Activated T-helper 2 cell treated with anti-CD3 and anti-CD28 coated beads, Interferon-gamma antibody, Interleukin-2, Interleukin-4, amounts not matched to agents 10 μg/mL and 5 μg/mL and 100 μg/mL, durations not matched to agents 14 hours and 24 hours and 36 hours (primary cell): ENCODE measurements at regions not wholly inside any gene's neighbourhood (a gene's known extent, or its start where the extent isn't known, plus 50 kb on each side); places are given as distances from the start of the nearest gene placed in this dataset.

Experiments used
- DNase-seq: peaks from one replicate; pipeline ENCODE4 v3.0.0; 2021; ENCODE audit warnings: low spot score
- H3K27ac Mint-ChIP-seq: one replicate; pipeline ENCODE4 v1.8.0; 2021; ENCODE audit warnings: mixed read lengths
- H3K27me3 Mint-ChIP-seq: one replicate; pipeline ENCODE4 v1.8.0; 2021; ENCODE audit warnings: low read depth, mixed read lengths
- H3K36me3 Mint-ChIP-seq: one replicate; pipeline ENCODE4 v1.8.0; 2021; ENCODE audit warnings: low read depth, mixed read lengths
- H3K4me1 Mint-ChIP-seq: one replicate; pipeline ENCODE4 v1.8.0; 2021; ENCODE audit warnings: low read depth, mixed read lengths
- H3K4me3 Mint-ChIP-seq: one replicate; pipeline ENCODE4 v1.8.0; 2021; ENCODE audit warnings: low read depth, mild to moderate bottlenecking, moderate library complexity, mixed read lengths
- H3K9me3 Mint-ChIP-seq: one replicate; pipeline ENCODE4 v1.8.0; 2021; ENCODE audit warnings: mixed read lengths
- intact Hi-C: fragments of 100-400 bp; cut with micrococcal nuclease; formaldehyde crosslinking; loops from one replicate; pipeline ENCODE4 v1.15.1; 2023

GRCh38 chr5:104266161-104266560 lies 703.6 kb upstream of the NUDT12 start:
- no peaks in the 10 kb centered on the region for H3K4me1 Mint-ChIP-seq
- H3K4me3 Mint-ChIP-seq = no peak overlapping the region
- peaks cover 7% of the 10 kb centered on the region for H3K9me3 Mint-ChIP-seq
- no peak for DNase-seq
- no peaks in the 10 kb centered on the region for H3K36me3 Mint-ChIP-seq
- intact Hi-C loops = no loop called here
- H3K27ac Mint-ChIP-seq = no peak overlapping the region
- no peaks in the 10 kb centered on the region for H3K27me3 Mint-ChIP-seq

- H3K4me1 Mint-ChIP-seq = no peaks in the 10 kb centered on the region
Measured at GRCh38 chr5:104265531-104266140, 703.0 kb upstream of the NUDT12 start.

GRCh38 chr5:104247260-104247659 lies 684.7 kb upstream of the NUDT12 start:
- H3K4me1 Mint-ChIP-seq = no peaks in the 10 kb centered on the region
- H3K9me3 Mint-ChIP-seq = peaks cover 17% of the 10 kb centered on the region
- H3K27ac Mint-ChIP-seq = no peak overlapping the region
- DNase-seq = no peak
- intact Hi-C loops = no loop called here
- no peaks in the 10 kb centered on the region for H3K36me3 Mint-ChIP-seq
- no peaks in the 10 kb centered on the region for H3K27me3 Mint-ChIP-seq
- H3K4me3 Mint-ChIP-seq = no peak overlapping the region

More at GRCh38 chr5:104265531-104266140, 703.0 kb upstream of the NUDT12 start:
- Mint-ChIP-seq H3K27ac (no peak overlapping the region), H3K27me3 (no peaks in the 10 kb centered on the region), H3K9me3 (peaks cover 7% of the 10 kb centered on the region), H3K36me3 (no peaks in the 10 kb centered on the region), H3K4me3 (no peak overlapping the region)
- no peak for DNase-seq
- intact Hi-C loops = no loop called here

GRCh38 chr5:104241046-104241445 lies 678.5 kb upstream of the NUDT12 start:
- no peak for DNase-seq
- H3K27me3 Mint-ChIP-seq = no peaks in the 10 kb centered on the region
- peaks cover 3% of the 10 kb centered on the region for H3K9me3 Mint-ChIP-seq
- H3K27ac Mint-ChIP-seq = no peak overlapping the region
- H3K4me1 Mint-ChIP-seq = no peaks in the 10 kb centered on the region
- no peaks in the 10 kb centered on the region for H3K36me3 Mint-ChIP-seq
- intact Hi-C loops = no loop called here
- H3K4me3 Mint-ChIP-seq = no peak overlapping the region

GRCh38 chr5:104237586-104237985 lies 675.0 kb upstream of the NUDT12 start:
- DNase-seq = no peak
- Mint-ChIP-seq H3K4me3 (no peak overlapping the region), H3K27me3 (no peaks in the 10 kb centered on the region), H3K4me1 (no peaks in the 10 kb centered on the region), H3K27ac (no peak overlapping the region), H3K36me3 (no peaks in the 10 kb centered on the region), H3K9me3 (peaks cover under 1% of the 10 kb centered on the region)
- intact Hi-C loops = no loop called here

GRCh38 chr5:104223885-104224773 lies 661.5 kb upstream of the NUDT12 start:
- no peak for DNase-seq
- intact Hi-C loops = no loop called here
- Mint-ChIP-seq H3K27me3 (no peaks in the 10 kb centered on the region), H3K4me1 (no peaks in the 10 kb centered on the region), H3K36me3 (no peaks in the 10 kb centered on the region), H3K9me3 (peaks cover 4% of the 10 kb centered on the region), H3K4me3 (no peak overlapping the region), H3K27ac (no peak overlapping the region)

GRCh38 chr5:104218200-104218599 lies 655.6 kb upstream of the NUDT12 start:
- Mint-ChIP-seq H3K4me3 (no peak overlapping the region), H3K4me1 (no peaks in the 10 kb centered on the region), H3K27me3 (no peaks in the 10 kb centered on the region), H3K9me3 (no peaks in the 10 kb centered on the region), H3K36me3 (no peaks in the 10 kb centered on the region), H3K27ac (no peak overlapping the region)
- no peak for DNase-seq
- intact Hi-C loops = no loop called here

GRCh38 chr5:104213216-104213615 lies 650.6 kb upstream of the NUDT12 start:
- Mint-ChIP-seq H3K36me3 (no peaks in the 10 kb centered on the region), H3K27ac (no peak overlapping the region), H3K4me1 (no peaks in the 10 kb centered on the region), H3K9me3 (no peaks in the 10 kb centered on the region), H3K27me3 (no peaks in the 10 kb centered on the region), H3K4me3 (no peak overlapping the region)
- DNase-seq = no peak
- intact Hi-C loops = no loop called here

GRCh38 chr5:104199771-104200170 lies 637.2 kb upstream of the NUDT12 start:
- Mint-ChIP-seq H3K4me3 (no peak overlapping the region), H3K9me3 (peaks cover 6% of the 10 kb centered on the region), H3K4me1 (no peaks in the 10 kb centered on the region), H3K27me3 (no peaks in the 10 kb centered on the region), H3K27ac (no peak overlapping the region), H3K36me3 (no peaks in the 10 kb centered on the region)
- intact Hi-C loops = no loop called here
- DNase-seq = no peak

- intact Hi-C loops = no loop called here
- Mint-ChIP-seq H3K4me1 (no peaks in the 10 kb centered on the region), H3K36me3 (no peaks in the 10 kb centered on the region), H3K4me3 (no peak overlapping the region), H3K27ac (no peak overlapping the region), H3K27me3 (no peaks in the 10 kb centered on the region), H3K9me3 (peaks cover 6% of the 10 kb centered on the region)
- DNase-seq = no peak
Measured at GRCh38 chr5:104198156-104198555, 635.6 kb upstream of the NUDT12 start.

- Mint-ChIP-seq H3K4me3 (no peak overlapping the region), H3K27me3 (no peaks in the 10 kb centered on the region), H3K27ac (no peak overlapping the region), H3K9me3 (peaks cover 20% of the 10 kb centered on the region), H3K4me1 (no peaks in the 10 kb centered on the region), H3K36me3 (no peaks in the 10 kb centered on the region)
- no peak for DNase-seq
- intact Hi-C loops = no loop called here
Measured at GRCh38 chr5:104189909-104190308, 627.3 kb upstream of the NUDT12 start.

GRCh38 chr5:104189031-104189430 lies 626.4 kb upstream of the NUDT12 start:
- Mint-ChIP-seq H3K9me3 (peaks cover 20% of the 10 kb centered on the region), H3K36me3 (no peaks in the 10 kb centered on the region), H3K4me3 (no peak overlapping the region), H3K27me3 (no peaks in the 10 kb centered on the region), H3K27ac (no peak overlapping the region), H3K4me1 (no peaks in the 10 kb centered on the region)
- intact Hi-C loops = no loop called here
- no peak for DNase-seq

GRCh38 chr5:104187656-104188055 lies 625.1 kb upstream of the NUDT12 start:
- intact Hi-C loops = no loop called here
- Mint-ChIP-seq H3K4me3 (no peak overlapping the region), H3K4me1 (no peaks in the 10 kb centered on the region), H3K27me3 (no peaks in the 10 kb centered on the region), H3K27ac (no peak overlapping the region), H3K36me3 (no peaks in the 10 kb centered on the region), H3K9me3 (peaks cover 20% of the 10 kb centered on the region)
- no peak for DNase-seq
